ENCODE measurements at regions not wholly inside any gene's neighbourhood (a gene's known extent, or its start where the extent isn't known, plus 50 kb on each side); places are given as distances from the start of the nearest gene placed in this dataset.

GRCh38 chr5:125293223-125293622 lies 546.8 kb upstream of the ZNF608 start:
- no peak for TF ChIP-seq CTCF (IDR thresholded peaks at IDR 0.05)
- TF ChIP-seq CEBPB (IDR thresholded peaks at IDR 0.05): no peak
- TF ChIP-seq POLR2AphosphoS2 (conservative IDR thresholded peaks at IDR 0.05; ENCODE audit: low read length): no peak
- TF ChIP-seq MAFK (IDR thresholded peaks at IDR 0.05; ENCODE audit: partially characterized antibody): no peak
- TF ChIP-seq GATA3 (IDR thresholded peaks at IDR 0.05; ENCODE audit: borderline replicate concordance): no peak
